ENCODE measurements at regions not wholly inside any gene's neighbourhood (a gene's known extent, or its start where the extent isn't known, plus 50 kb on each side); places are given as distances from the start of the nearest gene placed in this dataset.

GRCh38 chr2:66903745-66904465, 469.0 kb downstream of the MEIS1 start:
- no peaks in the 10 kb centered on the region for H3K9me3 ChIP-seq (ENCODE audit: control insufficient read depth, insufficient read depth, low read depth, low read length)
- TF ChIP-seq, protein P1, sequence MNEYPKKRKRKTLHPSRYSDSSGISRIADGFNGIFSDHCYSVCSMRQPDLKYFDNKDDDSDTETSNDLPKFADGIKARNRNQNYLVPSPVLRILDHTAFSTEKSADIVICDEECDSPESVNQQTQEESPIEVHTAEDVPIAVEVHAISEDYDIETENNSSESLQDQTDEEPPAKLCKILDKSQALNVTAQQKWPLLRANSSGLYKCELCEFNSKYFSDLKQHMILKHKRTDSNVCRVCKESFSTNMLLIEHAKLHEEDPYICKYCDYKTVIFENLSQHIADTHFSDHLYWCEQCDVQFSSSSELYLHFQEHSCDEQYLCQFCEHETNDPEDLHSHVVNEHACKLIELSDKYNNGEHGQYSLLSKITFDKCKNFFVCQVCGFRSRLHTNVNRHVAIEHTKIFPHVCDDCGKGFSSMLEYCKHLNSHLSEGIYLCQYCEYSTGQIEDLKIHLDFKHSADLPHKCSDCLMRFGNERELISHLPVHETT (tag by site-specific recombination; IDR thresholded peaks at IDR 0.05), result no peak
- TF ChIP-seq ZNF600 (tag by site-specific recombination; IDR thresholded peaks at IDR 0.05) (no peak), ZNF202 (tag by site-specific recombination; IDR thresholded peaks at IDR 0.05; ENCODE audit: borderline replicate concordance) (no peak), ZNF19 (tag by site-specific recombination; IDR thresholded peaks at IDR 0.05; ENCODE audit: low read depth) (no peak), ZNF416 (tag by site-specific recombination; IDR thresholded peaks at IDR 0.05) (no peak), ZNF239 (tag by site-specific recombination; IDR thresholded peaks at IDR 0.05) (no peak), KLF7 (tag by site-specific recombination; IDR thresholded peaks at IDR 0.05; ENCODE audit: borderline replicate concordance) (no peak), ZSCAN30 (tag by site-specific recombination; IDR thresholded peaks at IDR 0.05) (no peak), PRDM4 (tag by site-specific recombination; IDR thresholded peaks at IDR 0.05) (no peak), ZNF513 (tag by site-specific recombination; IDR thresholded peaks at IDR 0.05) (no peak), ZNF112 (tag by site-specific recombination; IDR thresholded peaks at IDR 0.05) (no peak), GLI4 (tag by site-specific recombination; IDR thresholded peaks at IDR 0.05) (no peak), KLF8 (tag by site-specific recombination; IDR thresholded peaks at IDR 0.05) (no peak), ZNF2 (tag by site-specific recombination; IDR thresholded peaks at IDR 0.05) (no peak), SCRT2 (tag by site-specific recombination; IDR thresholded peaks at IDR 0.05) (no peak), ZNF138 (tag by site-specific recombination; IDR thresholded peaks at IDR 0.05; ENCODE audit: borderline replicate concordance) (no peak)
- TF ChIP-seq, protein P2, sequence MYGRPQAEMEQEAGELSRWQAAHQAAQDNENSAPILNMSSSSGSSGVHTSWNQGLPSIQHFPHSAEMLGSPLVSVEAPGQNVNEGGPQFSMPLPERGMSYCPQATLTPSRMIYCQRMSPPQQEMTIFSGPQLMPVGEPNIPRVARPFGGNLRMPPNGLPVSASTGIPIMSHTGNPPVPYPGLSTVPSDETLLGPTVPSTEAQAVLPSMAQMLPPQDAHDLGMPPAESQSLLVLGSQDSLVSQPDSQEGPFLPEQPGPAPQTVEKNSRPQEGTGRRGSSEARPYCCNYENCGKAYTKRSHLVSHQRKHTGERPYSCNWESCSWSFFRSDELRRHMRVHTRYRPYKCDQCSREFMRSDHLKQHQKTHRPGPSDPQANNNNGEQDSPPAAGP (tag by site-specific recombination; IDR thresholded peaks at IDR 0.05), result no peak
- TF ChIP-seq, protein P3, sequence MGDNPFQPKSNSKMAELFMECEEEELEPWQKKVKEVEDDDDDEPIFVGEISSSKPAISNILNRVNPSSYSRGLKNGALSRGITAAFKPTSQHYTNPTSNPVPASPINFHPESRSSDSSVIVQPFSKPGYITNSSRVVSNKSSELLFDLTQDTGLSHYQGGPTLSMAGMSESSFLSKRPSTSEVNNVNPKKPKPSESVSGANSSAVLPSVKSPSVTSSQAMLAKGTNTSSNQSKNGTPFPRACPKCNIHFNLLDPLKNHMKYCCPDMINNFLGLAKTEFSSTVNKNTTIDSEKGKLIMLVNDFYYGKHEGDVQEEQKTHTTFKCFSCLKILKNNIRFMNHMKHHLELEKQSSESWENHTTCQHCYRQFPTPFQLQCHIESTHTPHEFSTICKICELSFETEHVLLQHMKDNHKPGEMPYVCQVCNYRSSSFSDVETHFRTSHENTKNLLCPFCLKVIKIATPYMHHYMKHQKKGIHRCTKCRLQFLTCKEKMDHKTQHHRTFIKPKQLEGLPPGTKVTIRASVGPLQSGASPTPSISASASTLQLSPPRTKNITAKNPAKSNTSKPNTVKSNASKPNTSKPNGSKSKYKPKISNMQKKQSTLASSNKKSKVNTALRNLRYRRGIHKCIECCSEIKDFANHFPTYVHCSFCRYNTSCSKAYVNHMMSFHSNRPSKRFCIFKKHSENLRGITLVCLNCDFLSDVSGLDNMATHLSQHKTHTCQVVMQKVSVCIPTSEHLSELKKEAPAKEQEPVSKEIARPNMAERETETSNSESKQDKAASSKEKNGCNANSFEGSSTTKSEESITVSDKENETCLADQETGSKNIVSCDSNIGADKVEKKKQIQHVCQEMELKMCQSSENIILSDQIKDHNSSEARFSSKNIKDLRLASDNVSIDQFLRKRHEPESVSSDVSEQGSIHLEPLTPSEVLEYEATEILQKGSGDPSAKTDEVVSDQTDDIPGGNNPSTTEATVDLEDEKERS (tag by site-specific recombination; IDR thresholded peaks at IDR 0.05), result no peak
- CTCF ChIA-PET, result interaction anchor here (0.6 kb wide), 1 partner anchor 332 kb away, joined by 3 read pairs; no protein-coding TSS in a partner anchor
- H3K36me3 ChIP-seq (ENCODE audit: control insufficient read depth in 2 of 2, insufficient read depth in 1 of 2, low read length in 2 of 2), result no peaks in the 10 kb centered on the region
- H3K27ac ChIP-seq (ENCODE audit: extremely low read depth, low read depth, low read length), result no peak overlapping the region
- POLR2A ChIA-PET, result no interaction called here
- H3K4me1 ChIP-seq (ENCODE audit: control insufficient read depth, insufficient read depth, low read length), result peaks cover 7% of the 10 kb centered on the region
- H3K4me3 ChIP-seq (ENCODE audit: low read depth, low read length), result no peak overlapping the region
